A673 (cell line): ENCODE measurements at regions not wholly inside any gene's neighbourhood (a gene's known extent, or its start where the extent isn't known, plus 50 kb on each side); places are given as distances from the start of the nearest gene placed in this dataset.
"Not testable (repeated sequence)": the region's sequence is repeated elsewhere in the genome, so short reads cannot be mapped to it uniquely, and the experiment has no call there.

ENCODE experiments used
- EZH2 ChIP-seq: fragments of 200-600 bp; sonication (generic); IDR thresholded peaks from 2 replicates; pipeline ENCODE4 v1.6.1; 2017; ENCODE audit warnings: borderline replicate concordance, low read depth, mild to moderate bottlenecking, mixed read lengths, antibody characterized with exemption, low read length; ENCODE audit not compliant: poor library complexity, severe bottlenecking
- TF ChIP-seq, protein P1 (sequence below): fragments of 300-800, 200-600 bp; sonication (generic); conservative IDR thresholded peaks from 2 replicates; pipeline ENCODE4 v1.5.1; 2017; ENCODE audit warnings: low read depth, mild to moderate bottlenecking, antibody characterized with exemption, low read length, moderate library complexity, mixed read lengths

DNA sequence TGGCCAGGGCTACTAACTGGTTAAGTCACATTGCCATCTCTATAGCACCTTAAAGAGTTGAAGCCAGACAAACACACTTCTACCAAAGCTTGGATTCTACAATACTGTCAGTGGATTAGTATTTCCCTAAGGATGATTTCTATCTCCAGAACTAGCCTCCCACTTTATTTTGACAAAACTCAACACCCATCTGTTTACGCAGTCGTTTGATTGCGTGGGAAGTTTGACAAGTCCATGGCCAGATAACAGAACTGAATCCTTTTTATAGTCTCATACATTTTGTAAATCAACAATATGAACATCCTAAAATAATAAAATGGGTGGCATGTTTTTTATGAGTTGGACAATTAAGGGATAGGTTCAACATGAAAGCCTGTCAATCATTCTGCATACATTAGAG, 212.7 kb downstream of the ALG10B start:
- TF ChIP-seq, protein P1, sequence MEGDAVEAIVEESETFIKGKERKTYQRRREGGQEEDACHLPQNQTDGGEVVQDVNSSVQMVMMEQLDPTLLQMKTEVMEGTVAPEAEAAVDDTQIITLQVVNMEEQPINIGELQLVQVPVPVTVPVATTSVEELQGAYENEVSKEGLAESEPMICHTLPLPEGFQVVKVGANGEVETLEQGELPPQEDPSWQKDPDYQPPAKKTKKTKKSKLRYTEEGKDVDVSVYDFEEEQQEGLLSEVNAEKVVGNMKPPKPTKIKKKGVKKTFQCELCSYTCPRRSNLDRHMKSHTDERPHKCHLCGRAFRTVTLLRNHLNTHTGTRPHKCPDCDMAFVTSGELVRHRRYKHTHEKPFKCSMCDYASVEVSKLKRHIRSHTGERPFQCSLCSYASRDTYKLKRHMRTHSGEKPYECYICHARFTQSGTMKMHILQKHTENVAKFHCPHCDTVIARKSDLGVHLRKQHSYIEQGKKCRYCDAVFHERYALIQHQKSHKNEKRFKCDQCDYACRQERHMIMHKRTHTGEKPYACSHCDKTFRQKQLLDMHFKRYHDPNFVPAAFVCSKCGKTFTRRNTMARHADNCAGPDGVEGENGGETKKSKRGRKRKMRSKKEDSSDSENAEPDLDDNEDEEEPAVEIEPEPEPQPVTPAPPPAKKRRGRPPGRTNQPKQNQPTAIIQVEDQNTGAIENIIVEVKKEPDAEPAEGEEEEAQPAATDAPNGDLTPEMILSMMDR = not testable (repeated sequence)
- TF ChIP-seq EZH2 = not testable (repeated sequence)
